COLO668 (cell line): ENCODE measurements at regions not wholly inside any gene's neighbourhood (a gene's known extent, or its start where the extent isn't known, plus 50 kb on each side); places are given as distances from the start of the nearest gene placed in this dataset.
A peak's percentile ranks its signal among the peaks of the same experiment; 100 is the strongest.

Source experiments
- DNase-seq: peaks from one replicate; lab custom pipeline; 2025; ENCODE audit not compliant: unreplicated experiment; lab: John Stamatoyannopoulos, UW

DNA sequence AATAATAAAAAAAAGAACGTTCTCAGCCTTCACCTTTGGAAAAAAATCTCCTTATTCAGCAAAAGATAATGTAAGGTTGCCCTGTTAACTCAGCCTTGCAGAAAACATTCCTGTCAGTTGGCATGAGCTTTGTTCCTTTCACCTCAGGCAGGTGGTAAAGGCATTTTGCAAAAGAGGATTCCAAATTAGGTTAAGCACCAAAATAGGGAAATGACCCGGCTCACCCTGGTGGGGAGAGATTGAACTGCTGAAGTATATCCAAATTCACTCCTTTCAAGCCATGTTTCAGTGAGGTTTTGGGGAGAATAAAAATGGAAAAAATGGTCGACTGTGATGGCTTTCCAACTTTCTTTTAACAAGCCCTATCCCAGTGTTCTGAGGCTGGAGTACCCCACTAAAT, 1988.8 kb upstream of the PIK3C3 start:
- peak; percentile 26 for DNase-seq

DNA sequence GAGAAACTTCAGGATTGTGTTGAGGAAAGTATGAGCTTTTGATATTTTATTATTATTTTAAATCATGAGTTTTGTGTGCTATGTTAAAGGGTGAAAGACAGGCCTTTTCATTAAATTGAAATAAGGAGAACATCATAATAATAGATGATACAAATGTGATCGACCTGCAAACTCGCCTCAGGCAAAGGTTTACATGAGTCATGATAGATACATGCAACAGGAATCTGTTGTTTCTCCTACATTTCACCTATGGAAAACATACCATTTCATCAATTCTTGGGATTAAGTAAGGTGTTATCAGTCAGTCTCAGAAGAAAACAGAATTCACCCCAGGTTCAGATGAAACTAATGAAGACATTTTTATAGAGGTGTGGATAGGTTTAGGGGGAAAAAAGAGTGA, 1992.5 kb upstream of the PIK3C3 start:
- DNase-seq, result no peak

DNA sequence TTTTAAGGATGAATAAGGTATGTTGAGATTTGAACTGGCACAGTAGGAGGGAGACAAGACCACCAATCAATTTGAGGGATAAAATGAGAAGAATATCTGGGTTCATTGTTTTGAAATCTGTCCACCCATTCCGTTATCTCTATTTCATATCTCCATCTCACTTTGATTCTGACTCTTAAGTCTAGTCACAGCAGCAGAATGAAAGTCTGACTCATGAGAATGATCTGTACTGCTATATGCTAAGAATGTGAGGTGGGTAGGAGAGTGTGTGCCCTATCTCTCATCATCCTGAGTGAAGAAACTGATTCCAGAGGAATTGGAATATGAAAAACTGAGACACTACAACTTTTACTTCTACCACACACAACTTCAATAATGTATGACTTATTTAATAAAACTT, 1994.5 kb upstream of the PIK3C3 start:
- no peak for DNase-seq

DNA sequence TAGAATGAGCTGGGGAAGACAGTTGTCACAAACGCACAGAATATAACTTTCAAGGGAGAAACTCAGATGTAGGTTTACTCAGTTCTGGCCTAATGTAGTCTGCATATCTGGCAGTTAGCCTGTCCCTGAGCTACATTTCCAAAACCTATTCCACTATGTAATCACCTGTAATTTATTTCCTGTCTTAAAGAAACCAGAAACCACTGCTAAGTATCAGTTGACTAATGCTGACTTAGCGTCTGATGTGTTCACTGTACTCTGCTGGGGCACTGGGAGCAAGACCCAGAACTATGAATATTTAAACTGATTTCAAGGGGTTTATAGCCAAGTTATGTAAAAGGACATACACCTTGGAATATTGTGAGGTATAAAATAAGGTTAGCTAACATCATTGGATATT, 1995.2 kb upstream of the PIK3C3 start:
- DNase-seq, result no peak

DNA sequence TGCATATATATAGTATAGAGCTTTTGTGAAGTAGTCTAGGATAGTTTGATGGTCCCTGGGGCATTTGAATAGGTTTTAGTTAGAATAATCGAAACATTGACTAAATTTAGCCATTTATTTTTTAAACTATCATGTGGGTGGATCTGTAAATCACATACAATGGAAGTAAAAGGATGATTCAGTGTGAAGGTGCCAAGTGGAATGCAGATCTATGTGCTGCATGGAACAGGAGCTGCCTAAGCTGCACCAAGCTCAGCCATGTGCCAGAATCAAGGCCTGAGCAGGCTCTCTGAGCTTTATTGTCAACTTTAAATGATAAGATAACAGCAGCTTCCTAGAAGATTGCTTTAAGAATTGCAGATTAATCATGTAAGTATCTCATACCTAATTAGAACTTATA, 1996.2 kb upstream of the PIK3C3 start:
- no peak for DNase-seq

DNA sequence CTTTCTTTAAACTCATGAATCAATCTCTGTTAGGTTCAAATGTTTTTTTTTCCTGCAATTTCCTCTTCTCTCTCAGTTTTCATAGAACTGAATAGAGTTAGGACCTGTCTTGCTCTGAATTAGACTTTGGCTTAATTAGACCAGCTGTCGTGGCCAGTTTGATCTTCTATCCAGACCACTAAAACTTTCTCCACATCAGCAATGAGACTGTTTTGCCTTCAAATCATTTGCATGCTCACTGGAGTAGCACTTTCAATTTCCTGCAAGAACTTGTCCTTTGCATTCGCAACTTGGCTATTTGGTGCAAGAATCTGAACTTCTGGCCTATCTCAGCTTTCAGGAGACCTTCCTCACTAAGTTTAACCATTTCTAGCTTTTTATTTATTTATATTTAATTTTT, 2002.2 kb upstream of the PIK3C3 start:
- DNase-seq, result no peak

DNA sequence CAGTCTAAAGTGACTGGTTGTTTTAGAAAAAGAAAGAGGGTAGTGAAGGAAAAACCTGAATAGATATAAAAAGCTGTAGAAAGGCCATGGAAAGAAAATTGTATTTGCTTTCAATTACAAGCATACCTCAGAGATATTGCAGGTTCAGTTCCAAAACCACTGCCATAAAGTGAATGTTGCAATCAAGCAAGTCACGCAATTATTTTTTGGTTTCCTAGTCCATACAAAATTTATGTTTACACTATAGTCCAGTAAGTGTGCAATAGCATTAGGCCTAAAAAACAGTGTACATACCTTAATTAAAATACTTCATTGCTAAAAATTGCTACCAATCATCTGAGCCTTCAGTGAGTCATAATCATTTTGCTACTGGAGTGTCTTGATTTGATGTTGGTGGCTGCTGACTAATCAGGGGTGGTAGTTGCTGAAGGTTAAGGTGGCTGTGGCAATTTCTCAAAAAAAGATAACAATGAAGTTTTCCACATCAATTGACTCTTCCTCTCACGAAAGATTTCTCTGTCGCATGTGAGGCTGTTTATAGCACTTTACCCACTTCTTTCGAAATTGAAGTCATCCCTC, 2003.8 kb upstream of the PIK3C3 start:
- DNase-seq, result no peak

DNA sequence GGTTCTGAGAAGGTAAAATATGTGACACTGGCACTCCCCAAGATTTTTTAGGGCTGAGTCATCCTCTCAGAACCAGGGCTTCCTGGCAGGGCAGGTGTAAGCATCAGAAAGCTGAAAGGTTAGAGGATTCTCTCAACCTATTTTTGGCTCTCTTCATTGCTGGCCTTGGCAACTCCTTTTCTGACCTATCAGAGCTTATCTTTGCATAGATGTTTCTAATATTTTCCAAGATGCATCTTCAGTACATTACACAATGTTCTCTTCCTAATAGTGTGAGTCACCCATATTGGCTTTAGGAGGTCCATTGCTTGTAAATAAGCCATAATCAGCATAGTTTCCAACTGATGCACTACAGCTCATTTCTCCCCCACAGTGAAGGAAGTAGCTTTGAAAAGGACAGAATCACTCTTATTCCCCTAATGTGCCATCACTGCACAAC, 2008.4 kb upstream of the PIK3C3 start:
- DNase-seq, result peak; percentile 50

GRCh38 chr18:39945076-39945475, 2010.0 kb upstream of the PIK3C3 start:
- DNase-seq, result no peak

DNA sequence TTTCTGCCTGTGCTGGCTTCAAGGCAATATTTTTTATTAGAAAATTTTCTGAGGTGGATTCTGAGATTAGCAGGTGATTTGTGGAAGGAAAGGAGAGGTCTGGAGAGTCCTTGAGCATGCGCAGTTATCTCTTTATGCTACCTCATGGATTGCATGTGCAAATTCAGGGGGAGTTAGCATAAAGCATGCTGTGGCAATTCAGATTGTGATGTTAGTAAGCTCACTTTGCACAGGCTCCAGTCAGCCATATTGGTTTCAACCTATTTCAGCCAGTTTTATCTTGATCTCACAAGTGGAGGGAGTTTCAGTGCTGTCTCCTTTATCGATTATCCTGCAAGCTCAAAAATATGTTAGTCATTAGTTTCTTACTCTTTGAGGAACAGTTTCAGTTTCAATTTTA, 2012.3 kb upstream of the PIK3C3 start:
- DNase-seq, result no peak

DNA sequence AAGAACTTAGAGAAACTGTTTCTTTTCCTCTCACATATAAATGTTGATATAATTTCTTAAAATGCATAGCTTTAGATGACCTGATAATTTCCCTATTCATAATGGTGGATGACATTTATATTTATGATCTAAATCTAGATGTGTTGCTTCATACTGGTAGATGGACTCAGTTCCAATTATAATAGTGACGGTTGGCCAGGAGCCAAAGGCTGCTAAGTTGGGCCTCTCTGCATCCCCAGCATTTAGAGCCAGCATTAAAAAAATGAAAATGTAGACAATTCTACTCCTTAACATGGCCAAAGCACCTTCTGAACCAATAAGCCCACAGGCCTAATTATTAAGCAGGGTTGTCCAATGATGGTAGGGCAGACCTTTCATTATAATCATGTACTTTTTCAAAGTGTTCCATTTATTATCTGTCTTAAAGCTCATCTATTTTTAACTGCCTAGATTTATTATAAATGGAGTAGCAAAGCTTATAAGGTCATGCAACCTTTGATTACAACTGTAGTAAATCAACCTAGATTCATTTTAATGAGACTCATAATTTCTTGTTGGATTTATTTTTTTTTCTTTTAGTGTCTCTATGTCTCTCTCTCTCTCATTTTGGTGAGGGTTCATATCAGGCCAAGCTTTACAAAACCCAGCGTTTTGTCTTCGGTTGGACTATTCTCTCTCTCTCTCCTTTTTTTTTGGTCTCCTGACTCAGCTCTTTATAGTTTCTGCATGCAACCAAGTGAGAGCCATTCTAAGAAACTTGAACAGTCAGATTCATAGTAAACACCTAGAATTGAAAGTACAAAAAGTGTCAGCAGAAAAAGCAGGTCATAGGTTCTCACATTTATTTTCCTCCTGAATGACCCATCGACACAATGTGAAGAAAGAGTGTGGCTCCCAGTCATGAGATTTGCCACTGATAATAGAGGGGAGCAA, 2016.1 kb upstream of the PIK3C3 start:
- no peak for DNase-seq

- DNase-seq, result no peak
These were observed 2019.4 kb upstream of the PIK3C3 start for GRCh38 chr18:39935598-39935997.

GRCh38 chr18:39918847-39919246, 2036.2 kb upstream of the PIK3C3 start:
- no peak for DNase-seq

DNA sequence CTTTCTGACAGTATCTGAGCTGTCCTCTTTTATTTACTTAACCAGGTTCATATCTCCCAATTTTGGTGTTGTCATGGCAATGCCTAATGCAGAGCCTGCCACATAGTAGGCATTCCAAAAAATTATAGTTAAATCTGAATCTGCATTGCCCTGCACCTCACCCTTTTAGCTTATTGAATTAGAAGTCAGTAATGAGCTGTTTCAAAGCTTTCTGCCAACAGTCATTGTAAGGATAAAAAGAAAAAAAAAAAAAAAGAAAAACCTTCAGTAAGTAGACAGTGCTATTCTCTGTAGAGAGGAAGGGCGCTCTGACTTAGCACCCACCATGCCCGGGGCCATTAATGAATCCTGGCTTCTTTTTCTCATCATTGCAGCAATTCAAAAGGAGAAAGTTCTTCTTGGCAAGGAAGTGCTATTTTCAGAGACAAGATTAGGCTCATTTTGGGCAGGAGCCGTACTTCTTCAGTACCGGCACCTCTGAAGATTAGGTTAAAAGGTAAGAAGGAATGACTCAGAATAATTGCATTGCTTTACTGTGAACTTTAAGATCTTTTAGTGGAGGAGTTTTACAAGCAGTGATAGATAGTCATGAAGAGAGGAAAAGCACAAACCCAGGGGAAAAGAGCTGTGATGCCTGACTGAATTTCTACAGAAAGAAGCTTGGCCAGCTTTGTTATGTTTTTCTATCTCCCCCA, 2041.2 kb upstream of the PIK3C3 start:
- DNase-seq, result no peak

- DNase-seq, result no peak
These were observed 2043.3 kb upstream of the PIK3C3 start for GRCh38 chr18:39911716-39912115.

DNA sequence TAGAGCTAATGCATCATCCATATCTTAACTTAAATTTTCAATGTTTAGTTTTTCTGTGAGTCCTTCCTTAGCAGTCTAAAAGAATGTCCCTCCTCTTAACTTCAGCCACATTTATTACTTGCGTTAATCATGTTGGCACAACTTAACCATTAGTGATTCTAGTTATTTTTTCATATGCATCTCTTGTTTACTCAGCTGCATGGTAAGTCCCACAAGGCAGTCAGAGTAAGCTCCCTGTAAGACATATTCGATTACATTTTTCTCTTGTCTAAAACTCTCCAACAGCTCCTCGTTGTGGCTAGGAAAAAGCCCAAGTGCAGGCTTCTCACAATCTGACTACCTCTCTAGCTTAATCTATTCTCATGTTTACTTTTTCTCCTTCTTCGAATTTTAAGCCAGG, 2045.3 kb upstream of the PIK3C3 start:
- DNase-seq, result peak; percentile 13

DNA sequence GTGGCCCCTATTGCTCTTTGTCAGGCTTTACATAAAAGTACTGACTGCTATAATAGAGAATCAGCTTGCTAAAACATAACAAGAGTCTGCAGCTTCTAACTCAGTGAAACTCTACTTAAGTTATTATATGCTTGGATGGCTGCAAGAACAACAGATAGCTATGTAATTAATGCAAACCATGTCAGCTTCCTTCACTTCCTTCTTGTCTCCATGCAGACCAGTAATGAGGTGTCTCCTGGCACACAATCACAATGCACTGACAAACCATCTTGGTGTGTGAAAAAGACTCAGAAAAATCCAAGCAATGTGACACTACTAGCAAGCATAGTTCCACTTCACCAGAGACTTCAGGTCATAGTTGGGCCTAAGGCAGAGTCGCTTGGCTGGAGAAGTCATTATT, 2068.9 kb upstream of the PIK3C3 start:
- no peak for DNase-seq

GRCh38 chr18:39872651-39873050, 2082.4 kb upstream of the PIK3C3 start:
- DNase-seq, result no peak

- DNase-seq, result no peak
These were observed 2083.1 kb upstream of the PIK3C3 start for GRCh38 chr18:39871961-39872360.

DNA sequence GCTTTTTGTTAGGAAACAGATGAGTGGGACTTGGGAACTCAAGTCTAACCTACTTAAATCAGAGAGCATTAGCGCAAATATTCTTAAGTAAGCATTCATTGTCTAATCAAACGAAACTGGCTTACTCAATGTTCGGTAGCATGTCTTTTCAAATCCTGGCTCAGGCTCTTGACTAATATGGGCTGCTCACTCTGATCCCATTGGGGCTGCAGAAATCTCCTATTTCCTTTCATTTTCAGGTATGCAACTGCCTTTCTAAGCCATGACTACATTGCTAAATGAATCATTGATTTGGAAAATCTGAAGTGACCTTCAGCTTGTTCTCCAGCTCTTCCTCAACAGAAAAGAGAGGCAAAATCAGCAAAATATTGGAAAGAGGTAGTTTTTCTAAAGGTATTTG, 2084.4 kb upstream of the PIK3C3 start:
- DNase-seq, result no peak

DNA sequence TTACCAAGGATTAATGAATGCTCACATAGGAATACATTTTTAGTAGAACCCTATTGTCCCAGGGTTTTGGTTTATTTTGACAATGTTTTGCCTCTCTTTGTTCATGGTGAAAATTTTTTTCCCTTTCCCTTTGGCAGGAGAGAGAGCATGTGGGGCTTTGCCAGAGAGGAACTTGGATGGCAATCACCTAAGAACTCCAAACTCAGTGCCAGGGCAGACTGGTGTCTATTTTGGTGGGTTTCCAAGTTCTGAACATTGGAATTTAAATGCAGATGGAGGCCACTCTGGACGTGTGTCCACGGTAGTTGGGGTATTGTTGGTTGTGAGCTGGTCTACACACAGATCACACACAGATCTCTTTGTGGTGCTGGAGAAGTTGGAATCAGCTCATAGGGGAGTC, 2091.1 kb upstream of the PIK3C3 start:
- DNase-seq, result no peak

GRCh38 chr18:39862341-39862740, 2092.7 kb upstream of the PIK3C3 start:
- no peak for DNase-seq
